Muscle layer of duodenum (tissue), 2 donors: ENCODE measurements at regions not wholly inside any gene's neighbourhood (a gene's known extent, or its start where the extent isn't known, plus 50 kb on each side); places are given as distances from the start of the nearest gene placed in this dataset.

Experiments used
- H3K27ac ChIP-seq: one replicate; pipeline ENCODE4 v1.7.0; 2013; ENCODE audit warnings: mild to moderate bottlenecking, low read length
- H3K27me3 ChIP-seq: one replicate; pipeline ENCODE4 v1.7.0; 2013; ENCODE audit warnings: low read depth, mild to moderate bottlenecking, control low read depth, low read length
- H3K36me3 ChIP-seq, 2 donors: one replicate each; pipeline ENCODE4 v1.7.0; 2013; ENCODE audit warnings: low read length in 2 of 2, control low read depth in 1 of 2, mild to moderate bottlenecking in 1 of 2; ENCODE audit not compliant: insufficient read depth in 2 of 2, control insufficient read depth in 1 of 2
- H3K4me1 ChIP-seq, 2 donors: one replicate each; pipeline ENCODE4 v1.7.0; 2013; ENCODE audit warnings: low read length in 2 of 2, mild to moderate bottlenecking in 2 of 2, control low read depth in 1 of 2, moderate library complexity in 1 of 2; ENCODE audit not compliant: insufficient read depth in 2 of 2, control insufficient read depth in 1 of 2
- H3K4me3 ChIP-seq, 2 donors: one replicate each; pipeline ENCODE4 v1.7.0; 2013; ENCODE audit warnings: low read length in 2 of 2, low read depth in 1 of 2, mild to moderate bottlenecking in 1 of 2
- H3K9me3 ChIP-seq, 2 donors: one replicate each; pipeline ENCODE4 v1.7.0; 2013; ENCODE audit warnings: low read length in 2 of 2, control low read depth in 1 of 2, mild to moderate bottlenecking in 1 of 2; ENCODE audit not compliant: control insufficient read depth in 1 of 2
- donor health status: healthy.

DNA sequence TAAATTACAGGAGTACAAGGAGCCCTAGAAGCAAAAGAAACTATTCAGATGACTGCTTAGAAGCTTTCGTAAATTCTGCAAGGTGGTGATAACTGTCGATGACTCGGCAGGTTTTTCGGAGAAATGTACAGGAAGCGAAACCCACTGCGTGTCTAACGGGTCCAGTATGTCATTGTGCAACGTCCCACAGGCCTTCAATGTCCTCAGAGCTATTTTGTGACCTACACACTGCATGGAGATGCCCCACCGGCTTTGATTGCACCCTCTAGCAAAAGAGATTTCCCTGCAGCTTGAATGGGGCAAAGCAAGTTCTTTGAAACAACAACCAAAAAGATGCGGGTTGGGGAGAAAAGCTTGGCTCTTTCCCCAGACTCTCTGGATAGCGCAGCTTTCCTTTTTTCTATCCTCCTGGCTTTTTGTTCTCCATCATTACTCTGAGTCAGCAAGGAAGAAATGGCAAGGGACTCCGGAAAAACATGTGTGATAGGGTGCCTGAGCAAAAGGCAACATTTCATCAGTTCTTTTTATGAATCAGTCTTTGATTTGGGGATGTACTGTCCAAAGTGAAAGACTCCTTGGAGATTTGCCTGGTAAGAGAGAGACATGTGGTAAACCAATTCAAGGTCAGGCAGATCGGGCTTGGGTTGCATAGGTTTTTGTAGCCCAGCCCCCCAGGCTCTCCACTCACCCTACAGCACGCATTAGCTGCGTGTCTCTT lies 112.0 kb upstream of the TBL1X start:
- no peaks in the 10 kb centered on the region for H3K9me3 ChIP-seq
- H3K27ac ChIP-seq: no peak overlapping the region

DNA sequence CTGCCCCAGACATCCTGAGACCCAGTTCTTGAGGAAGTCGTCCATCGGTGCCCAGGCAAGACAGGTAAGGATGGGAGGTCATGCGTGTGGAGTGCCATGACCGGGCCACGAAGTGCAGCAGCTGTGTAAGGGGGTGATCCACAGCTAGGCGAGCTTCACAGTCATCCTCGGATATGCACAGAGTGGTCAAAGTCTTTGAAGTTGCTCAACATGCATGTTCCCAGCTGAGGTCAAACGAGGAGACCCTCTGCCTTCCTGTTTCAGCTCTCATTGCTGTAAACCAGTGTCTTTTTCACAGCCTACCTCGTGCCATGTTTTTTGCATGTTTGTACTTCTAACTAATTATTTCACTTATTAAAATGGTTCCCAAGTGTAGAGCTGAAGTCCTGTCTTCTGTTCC lies 109.9 kb upstream of the TBL1X start:
- Histone ChIP-seq H3K27ac (no peak overlapping the region), H3K27me3 (no peaks in the 10 kb centered on the region), H3K4me3 (no peak overlapping the region), H3K9me3 (no peaks in the 10 kb centered on the region), H3K4me1 (no peaks in the 10 kb centered on the region), H3K36me3 (no peaks in the 10 kb centered on the region)

More for the DNA sequence above, 112.0 kb upstream of the TBL1X start:
- Histone ChIP-seq H3K4me1 (peaks cover 0 to 6% of the 10 kb centered on the region in 2 donors), H3K27me3 (no peaks in the 10 kb centered on the region), H3K4me3 (no peak overlapping the region), H3K36me3 (no peaks in the 10 kb centered on the region)

DNA sequence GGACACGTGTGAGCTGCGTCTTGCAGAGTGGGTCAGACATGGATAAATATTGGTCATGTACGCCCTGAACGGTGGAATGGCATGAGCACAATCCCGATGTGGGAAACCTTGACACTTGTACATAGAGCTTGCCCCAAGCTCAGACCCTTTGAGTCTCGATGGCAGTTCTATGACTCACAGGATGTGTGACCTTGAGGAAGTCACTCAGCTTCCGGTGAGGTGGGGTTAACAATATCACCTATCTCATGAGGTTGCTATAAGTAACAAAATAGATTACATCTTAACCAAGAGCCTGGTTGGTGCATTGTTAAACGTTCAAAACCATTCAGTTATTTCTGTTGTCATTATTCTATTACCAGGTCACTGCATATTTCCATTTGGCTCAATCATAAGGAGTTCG lies 109.1 kb upstream of the TBL1X start:
- Histone ChIP-seq H3K27ac (no peak overlapping the region), H3K4me3 (no peak overlapping the region), H3K27me3 (no peaks in the 10 kb centered on the region), H3K4me1 (no peaks in the 10 kb centered on the region), H3K36me3 (no peaks in the 10 kb centered on the region), H3K9me3 (no peaks in the 10 kb centered on the region)

DNA sequence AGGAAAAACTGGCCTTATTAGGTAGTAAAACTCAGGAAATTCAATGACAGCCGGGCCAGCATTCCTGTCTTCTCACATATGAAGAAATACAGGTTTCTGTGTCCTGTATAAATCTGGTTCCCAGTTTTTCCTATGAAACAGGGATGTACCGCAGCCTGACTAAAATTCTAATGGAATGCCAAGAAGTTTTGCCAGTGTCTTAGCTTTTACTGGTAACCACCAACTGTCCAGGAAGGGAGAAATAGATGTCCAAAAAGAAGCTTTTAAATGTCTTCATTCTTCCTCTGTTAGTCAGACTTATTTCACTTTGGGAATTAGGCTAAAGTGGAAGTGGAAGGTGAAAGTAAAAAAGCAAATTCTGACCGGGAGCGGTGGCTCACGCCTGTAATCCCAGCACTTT lies 108.0 kb upstream of the TBL1X start:
- Histone ChIP-seq H3K4me1 (no peaks in the 10 kb centered on the region), H3K9me3 (no peaks in the 10 kb centered on the region), H3K27ac (no peak overlapping the region), H3K4me3 (no peak overlapping the region), H3K27me3 (no peaks in the 10 kb centered on the region), H3K36me3 (no peaks in the 10 kb centered on the region)

DNA sequence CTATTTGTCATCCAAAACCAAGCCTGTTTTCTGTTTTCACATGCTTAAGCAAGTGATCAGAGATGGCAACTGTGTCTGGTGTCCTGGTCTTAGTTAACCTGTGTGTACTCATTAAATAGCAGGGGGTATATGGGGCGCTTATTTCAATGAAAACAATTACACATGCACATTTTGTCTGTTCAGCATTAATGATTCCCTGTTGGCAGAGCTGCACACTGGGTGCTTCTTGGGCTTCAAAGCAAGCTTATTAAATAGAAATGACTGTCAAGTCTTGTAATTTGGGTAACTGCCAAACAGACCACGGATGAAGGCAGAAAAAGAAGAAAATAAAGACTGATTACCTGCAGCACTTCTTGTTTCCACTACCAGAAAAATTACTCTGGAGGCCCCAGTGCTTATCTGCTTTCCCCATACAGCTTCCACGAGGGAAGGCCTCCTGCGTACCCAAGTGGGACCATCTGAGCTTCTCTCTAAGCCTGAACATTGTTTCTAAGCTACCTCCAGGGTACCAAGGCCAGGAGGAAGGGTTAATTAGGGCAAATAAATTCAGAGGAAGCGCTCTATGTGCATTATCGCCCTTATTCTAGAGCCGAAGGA lies 107.2 kb upstream of the TBL1X start:
- H3K27me3 ChIP-seq: no peaks in the 10 kb centered on the region
- H3K27ac ChIP-seq: no peak overlapping the region
- no peak overlapping the region for H3K4me3 ChIP-seq
- no peaks in the 10 kb centered on the region for H3K36me3 ChIP-seq
- no peaks in the 10 kb centered on the region for H3K9me3 ChIP-seq
- H3K4me1 ChIP-seq: no peaks in the 10 kb centered on the region

DNA sequence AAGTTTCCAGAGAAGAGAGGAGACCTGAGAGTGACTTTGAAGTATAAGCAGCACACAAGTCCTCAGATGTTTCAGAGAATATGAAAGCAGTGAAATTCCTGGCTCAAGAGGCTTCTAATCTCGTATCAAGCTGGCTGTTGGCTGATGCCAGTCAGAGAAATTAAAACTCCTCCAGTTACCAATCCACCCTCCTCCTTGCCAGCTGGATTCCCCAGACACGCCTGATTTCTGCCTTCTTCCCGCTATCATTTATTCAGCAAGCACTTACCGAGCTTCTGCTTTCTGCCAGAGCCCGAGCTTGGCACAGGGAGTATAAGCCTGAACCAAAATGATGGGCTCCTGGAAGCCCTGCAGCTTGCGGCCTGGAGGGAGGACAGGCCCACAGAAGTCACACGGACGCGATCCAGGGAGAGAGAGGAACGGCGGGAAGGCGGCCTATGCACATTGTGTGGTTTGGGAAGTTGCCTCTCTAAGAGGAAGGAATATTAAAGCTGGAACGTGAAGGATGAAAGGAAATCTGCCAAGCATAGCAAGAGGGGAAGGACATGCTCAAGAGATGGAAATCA lies 102.4 kb upstream of the TBL1X start:
- Histone ChIP-seq H3K4me1 (no peaks in the 10 kb centered on the region), H3K27ac (no peak overlapping the region), H3K36me3 (no peaks in the 10 kb centered on the region), H3K4me3 (no peak overlapping the region), H3K27me3 (no peaks in the 10 kb centered on the region), H3K9me3 (no peaks in the 10 kb centered on the region)

DNA sequence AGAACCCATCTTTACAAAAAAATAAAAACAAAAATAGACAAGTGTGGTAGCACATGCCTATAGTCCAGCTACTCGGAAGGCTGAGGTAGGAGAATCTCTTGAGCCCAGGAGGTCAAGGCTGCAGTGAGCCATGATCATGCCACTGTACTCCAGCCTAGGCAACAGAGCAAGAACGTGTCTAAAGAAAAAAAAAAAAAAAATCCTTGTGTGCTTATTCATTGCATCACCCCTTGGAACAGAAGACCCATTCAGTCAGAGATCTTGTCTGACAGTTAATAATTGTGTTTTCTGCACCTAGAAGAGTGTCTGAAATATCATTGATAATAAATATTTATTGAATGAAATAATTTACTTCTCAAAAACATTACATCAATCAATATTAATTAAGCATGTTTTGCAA lies 97.4 kb upstream of the TBL1X start:
- no peak overlapping the region for H3K4me3 ChIP-seq
- H3K27ac ChIP-seq: no peak overlapping the region
- H3K36me3 ChIP-seq: no peaks in the 10 kb centered on the region
- H3K27me3 ChIP-seq: no peaks in the 10 kb centered on the region
- H3K4me1 ChIP-seq: no peaks in the 10 kb centered on the region
- no peaks in the 10 kb centered on the region for H3K9me3 ChIP-seq

DNA sequence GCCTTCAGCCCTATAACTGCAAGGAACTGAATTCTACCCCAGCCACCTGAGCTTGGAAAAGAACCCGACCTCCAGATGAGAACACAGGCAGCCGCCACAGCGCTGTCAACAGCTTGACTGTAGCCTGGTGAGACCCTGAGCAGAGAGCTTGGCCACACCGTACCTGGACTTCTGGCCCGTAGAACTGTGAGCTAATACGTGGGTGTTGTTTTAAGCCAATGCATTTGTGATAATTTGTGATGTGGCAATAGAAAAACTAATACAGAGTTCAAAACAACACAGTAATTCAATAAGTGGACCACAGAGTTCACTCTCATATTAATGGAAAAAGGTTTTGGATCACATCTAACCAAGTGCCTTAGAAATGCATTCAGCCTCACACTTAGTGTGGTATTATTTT lies 96.6 kb upstream of the TBL1X start:
- Histone ChIP-seq H3K4me1 (no peaks in the 10 kb centered on the region), H3K36me3 (no peaks in the 10 kb centered on the region), H3K27me3 (no peaks in the 10 kb centered on the region), H3K9me3 (no peaks in the 10 kb centered on the region), H3K4me3 (no peak overlapping the region), H3K27ac (no peak overlapping the region)

DNA sequence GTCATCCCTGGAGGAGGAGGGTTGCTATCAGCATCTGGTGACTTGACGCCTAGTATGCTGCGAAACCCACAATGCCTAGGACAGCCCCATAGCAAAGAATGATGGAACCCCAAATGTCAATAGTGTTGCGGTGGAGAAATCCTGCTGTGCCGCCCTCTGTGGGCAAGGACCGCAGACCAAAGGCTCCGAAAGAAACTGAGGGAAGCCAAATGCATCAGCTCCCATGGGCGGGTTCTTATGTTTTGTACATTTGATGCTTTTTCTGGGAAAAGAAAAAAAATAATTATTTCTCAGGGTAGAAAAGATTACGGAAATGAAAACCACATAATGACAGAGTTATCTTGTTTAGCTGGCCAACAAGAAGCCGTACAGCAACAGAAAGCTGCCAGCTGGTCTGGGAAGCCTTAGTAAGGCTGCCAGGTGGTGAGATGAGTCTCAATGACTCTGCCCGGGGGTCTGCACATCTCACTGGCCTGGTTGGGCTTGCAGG lies 95.0 kb upstream of the TBL1X start:
- Histone ChIP-seq H3K4me3 (no peak overlapping the region), H3K4me1 (no peaks in the 10 kb centered on the region), H3K9me3 (no peaks in the 10 kb centered on the region), H3K27ac (no peak overlapping the region), H3K36me3 (no peaks in the 10 kb centered on the region), H3K27me3 (no peaks in the 10 kb centered on the region)

DNA sequence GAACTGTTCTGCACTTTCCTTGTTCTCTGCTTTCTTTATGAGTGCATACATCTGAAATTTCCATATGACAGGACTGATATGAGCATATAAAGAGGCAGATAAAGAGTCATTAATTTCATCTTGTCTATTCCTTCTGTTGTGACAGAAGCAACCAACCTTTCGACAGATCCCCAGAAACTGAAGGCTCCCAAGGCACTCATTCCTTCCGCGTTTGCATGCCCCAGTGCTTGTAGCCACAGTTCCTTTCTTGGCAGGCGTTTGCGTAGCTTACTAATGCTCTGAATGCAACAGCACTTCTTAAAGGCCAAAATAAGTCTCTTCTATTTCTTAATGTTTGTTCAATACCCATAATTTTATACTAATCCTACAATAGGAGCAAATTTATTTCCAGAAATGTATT lies 94.0 kb upstream of the TBL1X start:
- no peaks in the 10 kb centered on the region for H3K4me1 ChIP-seq
- no peaks in the 10 kb centered on the region for H3K9me3 ChIP-seq
- H3K4me3 ChIP-seq: no peak overlapping the region
- no peaks in the 10 kb centered on the region for H3K36me3 ChIP-seq
- H3K27ac ChIP-seq: no peak overlapping the region
- H3K27me3 ChIP-seq: no peaks in the 10 kb centered on the region

DNA sequence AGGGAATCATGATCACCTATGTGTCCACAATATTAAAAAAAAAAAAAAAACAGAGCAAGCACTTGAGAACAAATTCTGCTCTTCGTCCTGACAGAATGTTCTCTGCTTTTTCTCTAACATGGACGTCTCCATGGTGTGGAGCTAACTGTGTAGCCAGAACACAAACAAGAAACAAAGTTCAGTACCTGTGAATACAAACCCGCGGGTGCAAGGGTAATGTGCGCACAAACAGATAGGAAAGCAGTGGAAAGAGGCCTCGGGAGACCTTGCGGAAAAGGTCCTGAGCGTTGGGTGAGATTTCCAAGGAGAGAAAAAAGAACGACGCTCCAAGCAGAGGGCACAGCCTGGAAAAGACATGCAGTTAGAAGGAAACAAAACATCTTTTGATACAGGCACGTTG lies 92.0 kb upstream of the TBL1X start:
- Histone ChIP-seq H3K9me3 (no peaks in the 10 kb centered on the region), H3K36me3 (no peaks in the 10 kb centered on the region), H3K27ac (no peak overlapping the region), H3K27me3 (no peaks in the 10 kb centered on the region), H3K4me3 (no peak overlapping the region), H3K4me1 (no peaks in the 10 kb centered on the region)
